SKM-1 (cell line): ENCODE measurements at regions not wholly inside any gene's neighbourhood (a gene's known extent, or its start where the extent isn't known, plus 50 kb on each side); places are given as distances from the start of the nearest gene placed in this dataset.
A peak's percentile ranks its signal among the peaks of the same experiment; 100 is the strongest.

Experiments used
- DNase-seq: peaks from one replicate; lab custom pipeline; 2025; ENCODE audit not compliant: unreplicated experiment; lab: John Stamatoyannopoulos, UW

- DNase-seq, result no peak
Measured at GRCh38 chr18:29605365-29605764, 1428.4 kb upstream of the CDH2 start.

DNA sequence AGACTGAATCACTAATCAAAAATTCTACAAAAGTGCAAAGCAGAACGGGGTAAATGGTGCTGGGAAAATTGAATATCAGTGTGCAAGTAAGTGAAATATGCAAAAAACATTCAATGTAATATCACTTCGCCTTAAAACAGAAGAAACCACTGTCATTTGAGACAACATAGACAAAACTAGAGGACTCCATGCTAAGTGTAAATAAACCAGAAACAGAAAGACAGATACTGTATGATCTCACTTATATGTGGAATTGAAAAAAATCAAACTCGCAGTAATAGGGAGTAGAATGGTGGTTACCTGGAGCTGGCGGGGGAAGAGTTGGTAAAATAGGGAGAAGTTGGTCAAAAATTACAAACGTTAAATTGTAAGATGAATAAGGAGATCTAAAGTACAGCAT lies 1420.0 kb upstream of the CDH2 start:
- DNase-seq, result no peak

- DNase-seq, result no peak
Measured at GRCh38 chr18:29594493-29594892, 1417.6 kb upstream of the CDH2 start.

DNA sequence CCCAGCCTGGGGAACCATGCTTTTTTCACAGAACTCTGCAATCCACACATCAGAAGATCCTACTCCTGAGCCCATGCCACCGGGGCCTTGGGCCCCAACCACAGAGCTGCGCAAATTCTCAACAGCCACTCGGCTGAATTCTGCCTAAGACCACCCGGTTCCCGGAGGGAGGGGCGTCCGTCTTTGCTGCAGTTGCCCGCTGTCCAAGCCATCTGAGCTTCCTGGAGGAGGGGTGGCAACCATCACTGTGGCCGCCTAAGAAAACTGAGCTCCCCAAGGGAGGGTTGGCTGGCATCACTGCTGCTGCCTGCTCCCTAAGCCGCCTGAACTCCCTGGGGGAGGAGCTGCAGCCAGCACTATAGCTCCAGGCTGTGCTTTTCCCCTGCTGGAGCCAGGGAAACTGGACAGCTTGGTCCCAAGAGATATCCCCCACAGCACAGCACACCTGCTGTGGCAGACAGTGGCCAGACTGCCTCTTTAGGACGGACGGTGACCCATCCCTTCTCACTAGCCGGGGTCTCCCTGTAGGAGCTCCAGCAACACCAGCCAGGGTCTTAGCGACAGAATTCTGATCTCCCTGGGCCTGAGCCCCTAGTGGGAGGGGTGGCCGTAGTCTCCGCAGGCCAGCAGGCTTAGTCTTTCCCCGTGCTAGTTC lies 1411.6 kb upstream of the CDH2 start:
- DNase-seq, result no peak

DNA sequence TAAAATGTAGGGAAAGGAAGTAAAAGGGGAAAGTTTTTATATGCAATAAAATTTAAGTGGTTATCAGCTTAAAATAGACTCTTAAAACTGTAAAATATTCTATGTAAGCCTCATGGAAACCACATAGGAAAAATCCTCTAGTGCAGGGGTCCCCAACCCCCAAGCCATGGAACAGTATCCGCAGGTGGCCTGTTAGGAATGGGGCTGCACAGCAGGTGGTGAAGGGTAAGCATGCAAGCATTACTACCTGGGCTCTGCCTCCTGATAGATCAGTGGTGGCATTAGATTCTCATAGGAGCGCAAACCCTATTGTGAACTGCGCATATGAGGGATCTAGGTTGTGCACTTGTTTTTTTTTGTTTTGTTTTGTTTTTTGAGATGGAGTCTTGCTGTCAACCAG lies 1409.3 kb upstream of the CDH2 start:
- DNase-seq, result no peak

GRCh38 chr18:29560270-29560669 lies 1383.3 kb upstream of the CDH2 start:
- DNase-seq, result peak; percentile 10

GRCh38 chr18:29556070-29556469 lies 1379.1 kb upstream of the CDH2 start:
- no peak for DNase-seq

- no peak for DNase-seq
Measured at GRCh38 chr18:29549759-29550158, 1372.8 kb upstream of the CDH2 start.

GRCh38 chr18:29547626-29548025 lies 1370.7 kb upstream of the CDH2 start:
- no peak for DNase-seq

- no peak for DNase-seq
Measured at GRCh38 chr18:29540548-29540947, 1363.6 kb upstream of the CDH2 start.

- DNase-seq, result no peak
Measured at GRCh38 chr18:29531746-29532145, 1354.8 kb upstream of the CDH2 start.

DNA sequence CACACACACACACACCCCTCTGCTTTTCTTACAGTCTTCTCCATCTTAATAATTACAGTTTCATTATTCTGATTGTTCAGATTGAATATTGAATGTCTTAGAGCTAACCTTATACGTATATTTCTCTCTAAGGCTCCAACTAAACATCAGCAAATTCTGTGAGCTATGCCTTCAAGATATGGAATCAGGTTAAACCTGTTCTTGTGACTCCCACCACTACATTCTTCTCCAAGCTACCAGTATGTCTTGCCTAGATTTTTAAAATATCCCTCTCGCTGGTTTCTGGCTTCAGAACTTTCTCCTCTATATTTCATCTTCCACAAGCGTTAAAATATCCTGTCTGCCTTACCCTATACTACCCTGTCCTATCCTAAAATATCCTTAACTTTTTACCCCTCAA lies 1346.4 kb upstream of the CDH2 start:
- DNase-seq, result no peak

GRCh38 chr18:29512761-29513160 lies 1335.8 kb upstream of the CDH2 start:
- no peak for DNase-seq

- DNase-seq, result no peak
Measured at GRCh38 chr18:29512203-29512602, 1335.3 kb upstream of the CDH2 start.

- DNase-seq, result no peak
Measured at GRCh38 chr18:29501952-29502351, 1325.0 kb upstream of the CDH2 start.

GRCh38 chr18:29496152-29496680 lies 1319.3 kb upstream of the CDH2 start:
- DNase-seq, result no peak

DNA sequence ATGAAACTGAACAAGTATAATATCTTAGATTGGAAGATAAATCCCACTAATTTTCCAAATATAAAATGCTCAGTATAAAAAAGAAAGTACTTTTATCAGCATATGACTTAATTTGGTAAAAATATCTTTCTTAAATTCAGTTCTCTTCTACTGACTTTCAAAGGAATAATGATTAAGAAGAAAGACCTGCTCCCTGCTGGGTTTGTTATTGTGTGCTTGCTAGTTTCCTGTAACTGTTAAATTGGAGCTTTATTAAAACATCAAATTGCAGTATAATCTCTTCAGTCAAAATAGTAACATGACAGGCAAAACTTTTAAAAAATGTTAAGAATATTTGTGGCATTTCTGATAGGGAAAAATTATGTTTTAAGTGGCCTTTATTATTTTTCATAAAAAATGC lies 1317.4 kb upstream of the CDH2 start:
- DNase-seq, result no peak

GRCh38 chr18:29491907-29492306 lies 1315.0 kb upstream of the CDH2 start:
- no peak for DNase-seq

DNA sequence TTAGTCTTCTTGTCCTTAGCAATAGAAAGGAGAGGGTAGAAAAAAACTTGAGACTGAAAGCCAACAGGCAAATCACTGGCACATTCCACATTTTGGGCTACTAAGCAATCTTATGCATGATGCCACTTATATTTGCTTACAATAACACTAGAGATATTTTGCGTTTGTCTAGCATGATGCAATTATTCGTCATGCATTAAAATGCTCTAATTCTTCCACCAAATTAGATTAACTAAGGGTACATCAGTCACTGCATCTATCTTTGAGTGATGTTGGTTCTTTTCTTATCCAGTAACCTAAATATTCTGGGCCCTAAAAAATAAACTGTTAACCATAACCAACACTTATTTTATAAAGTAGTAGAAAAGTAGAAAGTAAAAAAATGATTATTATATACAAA lies 1311.7 kb upstream of the CDH2 start:
- no peak for DNase-seq

- no peak for DNase-seq
Measured at GRCh38 chr18:29465526-29465925, 1288.6 kb upstream of the CDH2 start.

DNA sequence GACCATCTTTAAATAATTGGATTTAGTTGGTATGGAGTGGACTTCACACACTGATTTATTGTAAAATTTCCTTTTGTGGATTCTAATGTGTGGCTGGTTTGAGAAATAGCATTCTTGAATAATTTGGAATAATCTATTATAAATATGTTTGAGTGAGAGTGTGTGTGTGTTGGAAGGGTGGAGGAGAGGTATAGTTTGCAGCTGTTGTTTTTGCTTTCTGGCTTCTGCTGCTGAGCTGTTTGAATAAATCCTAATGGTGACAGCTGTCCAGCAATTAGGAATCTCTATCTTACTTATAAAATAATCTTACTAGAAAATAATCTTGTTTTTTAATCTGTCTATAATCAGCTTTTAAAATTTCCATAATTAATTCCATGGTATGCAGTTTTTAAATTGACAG lies 1283.0 kb upstream of the CDH2 start:
- DNase-seq, result no peak

- DNase-seq, result no peak
Measured at GRCh38 chr18:29457316-29457889, 1280.5 kb upstream of the CDH2 start.

- DNase-seq, result no peak
Measured at GRCh38 chr18:29449424-29449823, 1272.5 kb upstream of the CDH2 start.
